Activated CD4-positive, CD25-positive, alpha-beta regulatory T cell treated with anti-CD3 and anti-CD28 coated beads, Interleukin-2, amount 50 U/mL, for 72 hours (primary cell): ENCODE measurements at regions not wholly inside any gene's neighbourhood (a gene's known extent, or its start where the extent isn't known, plus 50 kb on each side); places are given as distances from the start of the nearest gene placed in this dataset.

Experiments
- DNase-seq: peaks from one replicate; pipeline ENCODE4 v3.0.0; 2021

- no peak for DNase-seq
Observed at GRCh38 chr3:170643831-170644230, 58.0 kb upstream of the SLC7A14 start.

- no peak for DNase-seq
Observed at GRCh38 chr3:170642882-170643601, 57.2 kb upstream of the SLC7A14 start.

- no peak for DNase-seq
Observed at GRCh38 chr3:170641510-170642236, 55.8 kb upstream of the SLC7A14 start.

DNA sequence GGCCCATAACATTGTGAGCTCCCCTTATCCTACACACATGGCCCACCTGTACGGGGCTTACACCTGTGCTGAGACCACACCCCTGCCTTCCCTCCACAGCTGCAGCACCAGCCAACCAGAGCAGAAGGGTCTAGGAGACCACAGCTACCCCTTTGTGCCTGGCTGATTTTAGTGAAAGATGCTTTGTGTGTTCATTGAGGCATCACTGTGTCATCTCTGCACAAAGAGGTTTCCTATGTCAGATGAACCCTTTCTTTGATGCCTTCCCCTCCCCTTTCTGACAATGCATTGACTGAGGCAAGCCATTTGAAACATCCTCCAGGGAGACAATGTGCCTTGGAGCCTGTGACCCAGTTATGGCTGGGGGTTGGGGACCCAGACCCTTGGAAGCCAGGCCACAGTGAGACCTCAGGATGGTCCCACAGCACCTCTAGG, 54.9 kb upstream of the SLC7A14 start:
- no peak for DNase-seq

- DNase-seq, result no peak
Observed at GRCh38 chr3:170638988-170639387, 53.1 kb upstream of the SLC7A14 start.

- no peak for DNase-seq
Observed at GRCh38 chr3:170637306-170637705, 51.4 kb upstream of the SLC7A14 start.

- no peak for DNase-seq
Observed at GRCh38 chr3:170636400-170636973, 50.6 kb upstream of the SLC7A14 start.
